GM12878 (cell line): ENCODE measurements at regions not wholly inside any gene's neighbourhood (a gene's known extent, or its start where the extent isn't known, plus 50 kb on each side); places are given as distances from the start of the nearest gene placed in this dataset.

Source experiments
- ATAC-seq: fragments of 200-7000 bp; cut with Tn5 transposase; 3 replicates; pipeline ENCODE4 v1.9.1; 2020; ENCODE audit warnings: mild to moderate bottlenecking, moderate library complexity
- BruUV-seq: library from RNA; stranded (reverse); fragments of 400-500 nt; replicated peaks from 2 replicates; lab custom pipeline; 2021; lab: Mats Ljungman, UMichigan
- CTCF ChIA-PET: fragments of 300-600 bp; sonication (Branson Sonifier 250); formaldehyde crosslinking; extraction: SDS; loops from one replicate; lab custom pipeline; 2021; ENCODE audit warnings: inconsistent platforms; lab: Yijun Ruan, JAX
- POLR2A ChIA-PET: fragments of 350-600 bp; formaldehyde crosslinking; extraction: SDS; loops from one replicate; lab custom pipeline; 2021; ENCODE audit warnings: inconsistent platforms; lab: Charles Lee
- RAD21 ChIA-PET: fragments of 300-600 bp; sonication (Branson Sonifier 250); formaldehyde crosslinking; loops from one replicate; lab custom pipeline; 2023; ENCODE audit warnings: antibody characterized with exemption; ENCODE audit not compliant: unreplicated experiment; lab: Charles Lee
- SMC1A ChIA-PET: fragments of 300-600 bp; sonication (Branson Sonifier 250); formaldehyde crosslinking; loops from one replicate; lab custom pipeline; 2023; ENCODE audit not compliant: unreplicated experiment, uncharacterized antibody; lab: Charles Lee
- DNase-seq: peaks from one replicate; pipeline ENCODE4 v3.0.0-alpha.2; 2011; ENCODE audit warnings: low read depth, low spot score
- FAIRE-seq: peaks from 3 replicates; lab custom pipeline; 2011; peaks lifted over from hg19 to GRCh38; lab: Jason Lieb, UNC
- H2AFZ ChIP-seq: 2 replicates; pipeline ENCODE4 v1.6.0; 2011; ENCODE audit warnings: low read depth, low read length, control low read depth; ENCODE audit not compliant: control insufficient read depth
- H3K27ac ChIP-seq: 2 replicates; pipeline ENCODE4 v1.5.1; 2011; ENCODE audit warnings: control low read depth; ENCODE audit not compliant: control insufficient read depth, insufficient read depth
- H3K27me3 ChIP-seq, 2 experiments: replicated peaks in 1 of 2; 2 replicates each; pipeline versions ENCODE4 v1.6.0 to v1.6.1; 2011; ENCODE audit warnings: low read length in 1 of 2; ENCODE audit not compliant: control insufficient read depth in 2 of 2, insufficient read depth in 2 of 2
- H3K36me3 ChIP-seq, 2 experiments: 2 replicates each; pipeline ENCODE4 v1.5.1; 2011; ENCODE audit warnings: low read length in 1 of 2; ENCODE audit not compliant: control insufficient read depth in 2 of 2, insufficient read depth in 2 of 2
- H3K4me1 ChIP-seq: 2 replicates; pipeline ENCODE4 v1.6.1; 2011; ENCODE audit warnings: mild to moderate bottlenecking, low read length, moderate library complexity, mixed read lengths; ENCODE audit not compliant: control insufficient read depth, insufficient read depth
- H3K4me2 ChIP-seq: 2 replicates; pipeline ENCODE4 v1.6.0; 2011; ENCODE audit warnings: control low read depth; ENCODE audit not compliant: control insufficient read depth, insufficient read depth
- H3K4me3 ChIP-seq: fragments of 200-600 bp; sonication (generic); 2 replicates; pipeline ENCODE4 v1.5.1; 2016
- H3K79me2 ChIP-seq: 2 replicates; pipeline ENCODE4 v1.6.0; 2011; ENCODE audit warnings: low read length; ENCODE audit not compliant: control insufficient read depth, insufficient read depth
- H3K9ac ChIP-seq: 2 replicates; pipeline ENCODE4 v1.8.0; 2011; ENCODE audit warnings: low read length, control low read depth, mixed read lengths; ENCODE audit not compliant: control insufficient read depth, insufficient read depth
- H3K9me3 ChIP-seq: replicated peaks from 3 replicates; pipeline ENCODE4 v1.5.1; 2011; ENCODE audit warnings: mild to moderate bottlenecking, low read length; ENCODE audit not compliant: control insufficient read depth, insufficient read depth
- H4K20me1 ChIP-seq: 2 replicates; pipeline ENCODE4 v1.6.0; 2011; ENCODE audit not compliant: control insufficient read depth, insufficient read depth
- ATF3 ChIP-seq: IDR thresholded peaks from 2 replicates; pipeline ENCODE4 v1.6.1; 2011; ENCODE audit warnings: low read depth, mild to moderate bottlenecking, low read length, moderate library complexity, borderline replicate concordance; ENCODE audit errors: extremely low read depth
- EZH2 ChIP-seq: IDR thresholded peaks from 2 replicates; pipeline ENCODE4 v1.6.1; 2012; ENCODE audit warnings: low read depth, mild to moderate bottlenecking, control low read depth, inconsistent platforms, low read length, borderline replicate concordance; ENCODE audit not compliant: control insufficient read depth
- FOS ChIP-seq: IDR thresholded peaks from 3 replicates; pipeline ENCODE4 v1.6.1; 2011; ENCODE audit warnings: borderline replicate concordance; ENCODE audit not compliant: insufficient read length; ENCODE audit errors: extremely low read depth
- RAD21 ChIP-seq: IDR thresholded peaks from 2 replicates; pipeline ENCODE4 v1.6.1; 2011; ENCODE audit warnings: mild to moderate bottlenecking, low read depth, low read length, moderate library complexity; ENCODE audit not compliant: insufficient read depth
- SPI1 ChIP-seq: IDR thresholded peaks from 2 replicates; pipeline ENCODE4 v1.6.1; 2011; ENCODE audit warnings: low read depth, mild to moderate bottlenecking, low read length, moderate library complexity, borderline replicate concordance; ENCODE audit not compliant: insufficient read depth
- SRF ChIP-seq, 2 experiments: IDR thresholded peaks; 2 replicates each; pipeline ENCODE4 v1.6.1; 2011; ENCODE audit warnings: low read depth in 2 of 2, low read length in 2 of 2, mild to moderate bottlenecking in 1 of 2, moderate library complexity in 1 of 2
- ZNF274 ChIP-seq: IDR thresholded peaks from one replicate; pipeline ENCODE4 v1.8.0; 2011; ENCODE audit not compliant: insufficient read length, insufficient read depth
- WGBS: methylation state at CpG from one replicate; pipeline ENCODE4 v1.1.6; 2016; ENCODE audit warnings: low lambda C conversion rate; ENCODE audit not compliant: insufficient replicate concordance, insufficient coverage; ENCODE audit errors: missing lambda C conversion rate; 5-methylcytosine and 5-hydroxymethylcytosine counted together
- in situ Hi-C: fragments of 300-500 bp; cut with MboI; formaldehyde crosslinking; loops from 9 replicates; pipeline ENCODE4 v1.14.3; 2018; ENCODE audit warnings: mixed read lengths
- intact Hi-C: fragments of 100-400 bp; cut with micrococcal nuclease; formaldehyde crosslinking; loops from one replicate; pipeline ENCODE4 v1.14.2; 2022; ENCODE audit not compliant: unreplicated experiment

- Histone ChIP-seq H3K4me2 (no peak overlapping the region), H3K27me3 (no peaks in the 10 kb centered on the region), H3K9me3 (no peaks in the 10 kb centered on the region), H3K27ac (no peak overlapping the region), H2AFZ (no peak overlapping the region), H3K4me3 (no peak overlapping the region), H4K20me1 (no peaks in the 10 kb centered on the region), H3K9ac (no peak overlapping the region), H3K79me2 (no peaks in the 10 kb centered on the region), H3K36me3 (no peaks in the 10 kb centered on the region), H3K4me1 (no peaks in the 10 kb centered on the region; the same call in 1 of the 2 replicates)
- RAD21 ChIA-PET = no interaction called here
- CTCF ChIA-PET = no interaction called here
- ATAC-seq (no peak), DNase-seq (no peak), FAIRE-seq (no peak)
- WGBS = 87% methylated on average over 3 of the region's 4 CpGs
- intact Hi-C loops (no loop called here), in situ Hi-C loops (no loop called here)
- SMC1A ChIA-PET = interaction anchor here (1.0 kb wide), 1 partner anchor 82 kb away, joined by 3 read pairs; no protein-coding TSS in a partner anchor
- no peak for TF ChIP-seq FOS
- no peak for TF ChIP-seq ATF3
- no peak for TF ChIP-seq SPI1
- BruUV-seq = no TSS peak
- POLR2A ChIA-PET = no interaction called here
These were observed 91.7 kb upstream of the YWHAQ start for GRCh38 chr2:9722451-9722850.

- in situ Hi-C loops = no loop called here
- no peaks in the 10 kb centered on the region for H3K9me3 ChIP-seq
- CTCF ChIA-PET = no interaction called here
- WGBS = 73% methylated on average over 11 of the region's 11 CpGs
- RAD21 ChIA-PET = no interaction called here
- no peak for ATAC-seq
- no peaks in the 10 kb centered on the region for H3K79me2 ChIP-seq
- SMC1A ChIA-PET = interaction anchor here (1.0 kb wide), 1 partner anchor 23 kb away, joined by 4 read pairs; no protein-coding TSS in a partner anchor
- no peaks in the 10 kb centered on the region for H3K36me3 ChIP-seq
- H4K20me1 ChIP-seq = no peaks in the 10 kb centered on the region
- intact Hi-C loops = no loop called here
- H3K9ac ChIP-seq = no peak overlapping the region
- POLR2A ChIA-PET = no interaction called here
- no peak for FAIRE-seq
- no peak overlapping the region for H2AFZ ChIP-seq
- no peak for DNase-seq
- no peak for TF ChIP-seq RAD21
- no peak for TF ChIP-seq ZNF274
- TF ChIP-seq EZH2 = no peak
- no peak for TF ChIP-seq SRF (IDR thresholded peaks at IDR 0.05; ENCODE audit: low read depth in 2 of 2, low read length in 2 of 2)
- no peaks in the 10 kb centered on the region; the same call in 1 of the 2 replicates for H3K4me1 ChIP-seq
- H3K27ac ChIP-seq = no peak overlapping the region
- no peak overlapping the region for H3K4me3 ChIP-seq
- H3K27me3 ChIP-seq = no peaks in the 10 kb centered on the region; a peak in 1 of 4 replicates
- no TSS peak for BruUV-seq
- H3K4me2 ChIP-seq = no peak overlapping the region
These were observed 93.8 kb upstream of the YWHAQ start for GRCh38 chr2:9724565-9724964.
